Ovary (tissue), 3 donors: ENCODE measurements at regions not wholly inside any gene's neighbourhood (a gene's known extent, or its start where the extent isn't known, plus 50 kb on each side); places are given as distances from the start of the nearest gene placed in this dataset.

Experiments
- EP300 ChIP-seq: sonication (generic); formaldehyde crosslinking; IDR thresholded peaks from one replicate; pipeline ENCODE4 v1.6.1; 2017; ENCODE audit warnings: antibody characterized with exemption
- POLR2A ChIP-seq: fragments of 450-650 bp; IDR thresholded peaks from one replicate; pipeline ENCODE4 v1.6.1; 2017; ENCODE audit warnings: antibody characterized with exemption, mild to moderate bottlenecking, moderate library complexity
- TF ChIP-seq, protein P1 (sequence below), 3 donors: fragments of 450-650 bp in 2 of 3; fragments of 200-600 bp in 1 of 3; IDR thresholded peaks; one replicate each; pipeline versions ENCODE4 v1.5.1 to v1.8.0; 2016 to 2022; ENCODE audit warnings: antibody characterized with exemption in 3 of 3, mild to moderate bottlenecking in 1 of 3
- donor health status: DM: no; HTN: no; CAD: no.

DNA sequence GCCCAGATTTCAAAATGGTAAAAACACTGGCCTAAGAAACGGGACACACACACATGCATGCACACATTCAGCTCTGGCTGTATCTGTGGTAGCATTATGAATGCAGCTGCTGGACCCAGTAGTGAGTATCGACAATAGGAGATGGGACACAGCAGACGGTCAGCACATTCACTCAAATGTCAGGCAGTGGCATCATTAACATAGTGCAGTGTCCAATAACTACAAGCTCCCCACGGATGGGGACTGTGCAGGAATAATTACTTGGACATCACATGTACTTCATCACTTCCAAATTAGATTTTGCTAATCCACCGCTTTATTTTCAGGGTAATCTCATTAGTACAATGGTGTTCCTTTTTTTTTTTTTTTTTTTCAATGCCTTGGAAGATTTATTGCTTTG is 109.5 kb downstream of the FANCF start:
- TF ChIP-seq POLR2A (no peak), EP300 (no peak)
- TF ChIP-seq, protein P1, sequence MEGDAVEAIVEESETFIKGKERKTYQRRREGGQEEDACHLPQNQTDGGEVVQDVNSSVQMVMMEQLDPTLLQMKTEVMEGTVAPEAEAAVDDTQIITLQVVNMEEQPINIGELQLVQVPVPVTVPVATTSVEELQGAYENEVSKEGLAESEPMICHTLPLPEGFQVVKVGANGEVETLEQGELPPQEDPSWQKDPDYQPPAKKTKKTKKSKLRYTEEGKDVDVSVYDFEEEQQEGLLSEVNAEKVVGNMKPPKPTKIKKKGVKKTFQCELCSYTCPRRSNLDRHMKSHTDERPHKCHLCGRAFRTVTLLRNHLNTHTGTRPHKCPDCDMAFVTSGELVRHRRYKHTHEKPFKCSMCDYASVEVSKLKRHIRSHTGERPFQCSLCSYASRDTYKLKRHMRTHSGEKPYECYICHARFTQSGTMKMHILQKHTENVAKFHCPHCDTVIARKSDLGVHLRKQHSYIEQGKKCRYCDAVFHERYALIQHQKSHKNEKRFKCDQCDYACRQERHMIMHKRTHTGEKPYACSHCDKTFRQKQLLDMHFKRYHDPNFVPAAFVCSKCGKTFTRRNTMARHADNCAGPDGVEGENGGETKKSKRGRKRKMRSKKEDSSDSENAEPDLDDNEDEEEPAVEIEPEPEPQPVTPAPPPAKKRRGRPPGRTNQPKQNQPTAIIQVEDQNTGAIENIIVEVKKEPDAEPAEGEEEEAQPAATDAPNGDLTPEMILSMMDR (IDR thresholded peaks at IDR 0.05): no peak
